ENCODE measurements at regions not wholly inside any gene's neighbourhood (a gene's known extent, or its start where the extent isn't known, plus 50 kb on each side); places are given as distances from the start of the nearest gene placed in this dataset.

- TF ChIP-seq, protein P1, sequence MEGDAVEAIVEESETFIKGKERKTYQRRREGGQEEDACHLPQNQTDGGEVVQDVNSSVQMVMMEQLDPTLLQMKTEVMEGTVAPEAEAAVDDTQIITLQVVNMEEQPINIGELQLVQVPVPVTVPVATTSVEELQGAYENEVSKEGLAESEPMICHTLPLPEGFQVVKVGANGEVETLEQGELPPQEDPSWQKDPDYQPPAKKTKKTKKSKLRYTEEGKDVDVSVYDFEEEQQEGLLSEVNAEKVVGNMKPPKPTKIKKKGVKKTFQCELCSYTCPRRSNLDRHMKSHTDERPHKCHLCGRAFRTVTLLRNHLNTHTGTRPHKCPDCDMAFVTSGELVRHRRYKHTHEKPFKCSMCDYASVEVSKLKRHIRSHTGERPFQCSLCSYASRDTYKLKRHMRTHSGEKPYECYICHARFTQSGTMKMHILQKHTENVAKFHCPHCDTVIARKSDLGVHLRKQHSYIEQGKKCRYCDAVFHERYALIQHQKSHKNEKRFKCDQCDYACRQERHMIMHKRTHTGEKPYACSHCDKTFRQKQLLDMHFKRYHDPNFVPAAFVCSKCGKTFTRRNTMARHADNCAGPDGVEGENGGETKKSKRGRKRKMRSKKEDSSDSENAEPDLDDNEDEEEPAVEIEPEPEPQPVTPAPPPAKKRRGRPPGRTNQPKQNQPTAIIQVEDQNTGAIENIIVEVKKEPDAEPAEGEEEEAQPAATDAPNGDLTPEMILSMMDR (IDR thresholded peaks at IDR 0.05): no peak
- TF ChIP-seq POLR2A (IDR thresholded peaks at IDR 0.05) (no peak), POLR2AphosphoS5 (IDR thresholded peaks at IDR 0.05) (no peak)
Observed at GRCh38 chr20:40955326-40955725, 73.3 kb upstream of the TOP1 start.

Data from breast epithelium (tissue), 3 donors.